ENCODE measurements at regions not wholly inside any gene's neighbourhood (a gene's known extent, or its start where the extent isn't known, plus 50 kb on each side); places are given as distances from the start of the nearest gene placed in this dataset.

DNA sequence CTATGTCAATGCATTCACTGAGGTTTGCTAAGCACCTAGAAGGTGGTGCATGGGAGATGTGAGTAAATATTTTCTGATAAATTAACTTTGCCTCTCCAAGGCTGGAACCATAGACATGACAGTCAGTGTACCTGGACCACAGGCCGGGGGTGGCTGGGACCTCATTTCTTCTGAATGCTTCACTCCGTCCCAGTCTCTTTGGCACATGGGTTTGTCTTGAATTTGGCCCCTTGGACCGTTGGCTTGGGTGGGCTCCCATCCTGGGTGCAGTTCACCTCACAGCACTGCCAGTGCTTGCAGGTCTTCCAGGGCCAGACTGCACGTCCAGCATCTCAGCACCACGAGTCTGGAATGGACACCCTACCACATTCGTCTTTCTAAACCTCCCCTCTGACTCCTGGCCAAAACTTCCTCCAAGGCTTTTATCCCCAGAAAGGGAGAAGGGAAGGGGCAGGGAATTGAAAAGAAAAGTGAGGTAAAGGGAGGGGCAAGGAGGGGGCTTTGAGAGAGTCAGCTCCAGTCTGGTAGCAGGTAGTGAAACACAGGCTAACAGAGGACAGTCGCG, 267.8 kb downstream of the MED10 start:
- TF ChIP-seq POLR2A (IDR thresholded peaks at IDR 0.05), result no peak
- TF ChIP-seq, protein P1, sequence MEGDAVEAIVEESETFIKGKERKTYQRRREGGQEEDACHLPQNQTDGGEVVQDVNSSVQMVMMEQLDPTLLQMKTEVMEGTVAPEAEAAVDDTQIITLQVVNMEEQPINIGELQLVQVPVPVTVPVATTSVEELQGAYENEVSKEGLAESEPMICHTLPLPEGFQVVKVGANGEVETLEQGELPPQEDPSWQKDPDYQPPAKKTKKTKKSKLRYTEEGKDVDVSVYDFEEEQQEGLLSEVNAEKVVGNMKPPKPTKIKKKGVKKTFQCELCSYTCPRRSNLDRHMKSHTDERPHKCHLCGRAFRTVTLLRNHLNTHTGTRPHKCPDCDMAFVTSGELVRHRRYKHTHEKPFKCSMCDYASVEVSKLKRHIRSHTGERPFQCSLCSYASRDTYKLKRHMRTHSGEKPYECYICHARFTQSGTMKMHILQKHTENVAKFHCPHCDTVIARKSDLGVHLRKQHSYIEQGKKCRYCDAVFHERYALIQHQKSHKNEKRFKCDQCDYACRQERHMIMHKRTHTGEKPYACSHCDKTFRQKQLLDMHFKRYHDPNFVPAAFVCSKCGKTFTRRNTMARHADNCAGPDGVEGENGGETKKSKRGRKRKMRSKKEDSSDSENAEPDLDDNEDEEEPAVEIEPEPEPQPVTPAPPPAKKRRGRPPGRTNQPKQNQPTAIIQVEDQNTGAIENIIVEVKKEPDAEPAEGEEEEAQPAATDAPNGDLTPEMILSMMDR (IDR thresholded peaks at IDR 0.05), result no peak

Data from gastroesophageal sphincter (tissue), 3 donors.